H9 (cell line): ENCODE measurements at regions not wholly inside any gene's neighbourhood (a gene's known extent, or its start where the extent isn't known, plus 50 kb on each side); places are given as distances from the start of the nearest gene placed in this dataset.

ENCODE experiments used
- DNase-seq: peaks from one replicate; pipeline ENCODE4 v3.0.0-alpha.2; 2017
- H2AFZ ChIP-seq: one replicate; pipeline ENCODE4 v1.6.1; 2013; ENCODE audit warnings: mild to moderate bottlenecking, low read length, control low read depth, moderate library complexity
- H2AK5ac ChIP-seq: 2 replicates; pipeline ENCODE4 v1.6.1; 2013; ENCODE audit warnings: low read length, control low read depth, mixed read lengths; ENCODE audit not compliant: insufficient read length
- H2BK120ac ChIP-seq: one replicate; pipeline ENCODE4 v1.6.1; 2013; ENCODE audit warnings: low read depth, mild to moderate bottlenecking, low read length, control low read depth, inconsistent platforms; ENCODE audit not compliant: poor library complexity, severe bottlenecking
- H2BK12ac ChIP-seq: 2 replicates; pipeline ENCODE4 v1.6.1; 2013; ENCODE audit warnings: low read length, control low read depth, mixed read lengths, low read depth; ENCODE audit not compliant: insufficient read length
- H2BK15ac ChIP-seq: 2 replicates; pipeline ENCODE4 v1.6.1; 2013; ENCODE audit warnings: low read depth, low read length, control low read depth
- H2BK20ac ChIP-seq: one replicate; pipeline ENCODE4 v1.6.1; 2013; ENCODE audit warnings: low read depth, mild to moderate bottlenecking, low read length, control low read depth, inconsistent platforms; ENCODE audit not compliant: poor library complexity, severe bottlenecking
- H2BK5ac ChIP-seq: 2 replicates; pipeline ENCODE4 v1.6.1; 2013; ENCODE audit warnings: low read length, control low read depth, mixed read lengths; ENCODE audit not compliant: insufficient read length
- H3K14ac ChIP-seq: 2 replicates; pipeline ENCODE4 v1.6.1; 2013; ENCODE audit warnings: low read length, control low read depth; ENCODE audit not compliant: insufficient read depth
- H3K18ac ChIP-seq: 2 replicates; pipeline ENCODE4 v1.6.1; 2013; ENCODE audit warnings: low read depth, mild to moderate bottlenecking, mixed read lengths, low read length, control low read depth; ENCODE audit not compliant: insufficient read length
- H3K23ac ChIP-seq: 2 replicates; pipeline ENCODE4 v1.6.1; 2013; ENCODE audit warnings: low read length, control low read depth, mixed read lengths, low read depth; ENCODE audit not compliant: insufficient read length
- H3K23me2 ChIP-seq: 2 replicates; pipeline ENCODE4 v1.6.1; 2013; ENCODE audit warnings: low read depth, mild to moderate bottlenecking, mixed read lengths, low read length, control low read depth; ENCODE audit not compliant: insufficient read length, poor library complexity, severe bottlenecking
- H3K27ac ChIP-seq: 2 replicates; pipeline ENCODE4 v1.5.1; 2013; ENCODE audit warnings: low read length, control low read depth, mixed read lengths, low read depth; ENCODE audit not compliant: insufficient read length
- H3K27me3 ChIP-seq: 2 replicates; pipeline ENCODE4 v1.6.1; 2013; ENCODE audit warnings: low read length, control low read depth, inconsistent platforms; ENCODE audit not compliant: insufficient read depth
- H3K4ac ChIP-seq: 2 replicates; pipeline ENCODE4 v1.6.1; 2013; ENCODE audit warnings: low read depth, mild to moderate bottlenecking, control low read depth, inconsistent platforms, low read length, moderate library complexity
- H3K4me1 ChIP-seq: 2 replicates; pipeline ENCODE4 v1.6.1; 2013; ENCODE audit warnings: low read length, control low read depth, inconsistent platforms; ENCODE audit not compliant: insufficient read depth
- H3K4me2 ChIP-seq: 2 replicates; pipeline ENCODE4 v1.6.1; 2013; ENCODE audit warnings: low read length, control low read depth, mixed read lengths; ENCODE audit not compliant: insufficient read length, insufficient read depth
- H3K56ac ChIP-seq: 2 replicates; pipeline ENCODE4 v1.6.1; 2013; ENCODE audit warnings: low read depth, mild to moderate bottlenecking, mixed read lengths, low read length, control low read depth; ENCODE audit not compliant: insufficient read length
- H3K79me1 ChIP-seq: 2 replicates; pipeline ENCODE4 v1.6.1; 2013; ENCODE audit warnings: low read depth, mild to moderate bottlenecking, moderate library complexity, low read length, control low read depth, inconsistent platforms; ENCODE audit not compliant: insufficient read depth, poor library complexity, severe bottlenecking
- H3K79me2 ChIP-seq: 2 replicates; pipeline ENCODE4 v1.6.1; 2013; ENCODE audit warnings: low read length, control low read depth, inconsistent platforms; ENCODE audit not compliant: insufficient read depth
- H3K9ac ChIP-seq: 2 replicates; pipeline ENCODE4 v1.6.1; 2013; ENCODE audit warnings: low read length, control low read depth, mixed read lengths; ENCODE audit not compliant: insufficient read length; ENCODE audit errors: extremely low read depth
- H3K9me3 ChIP-seq: one replicate; pipeline ENCODE4 v1.6.1; 2013; ENCODE audit warnings: low read depth, low read length, inconsistent platforms; ENCODE audit not compliant: control insufficient read depth
- H3T11ph ChIP-seq: one replicate; pipeline ENCODE4 v1.6.1; 2013; ENCODE audit warnings: mild to moderate bottlenecking, low read length, control low read depth, inconsistent platforms
- H4K20me1 ChIP-seq: one replicate; pipeline ENCODE4 v1.6.1; 2013; ENCODE audit not compliant: control insufficient read depth, insufficient read length, insufficient read depth
- H4K5ac ChIP-seq: 2 replicates; pipeline ENCODE4 v1.6.1; 2013; ENCODE audit warnings: low read depth, mild to moderate bottlenecking, mixed read lengths, low read length, control low read depth; ENCODE audit not compliant: insufficient read length
- H4K8ac ChIP-seq: replicated peaks from 2 replicates; pipeline ENCODE4 v1.6.1; 2013; ENCODE audit warnings: low read length, control low read depth, mixed read lengths, low read depth; ENCODE audit not compliant: insufficient read length
- H4K91ac ChIP-seq: 2 replicates; pipeline ENCODE4 v1.6.1; 2013; ENCODE audit warnings: low read depth, mild to moderate bottlenecking, moderate library complexity, mixed read lengths, low read length, control low read depth; ENCODE audit not compliant: insufficient read length
- H3K27ac Mint-ChIP-seq, 3 experiments: 2 replicates in 2 of 3; 3 replicates in 1 of 3; pipeline ENCODE4 v1.8.0; 2020 to 2021; ENCODE audit warnings: mixed read lengths in 3 of 3, mild to moderate bottlenecking in 1 of 3, moderate library complexity in 1 of 3
- H3K27me3 Mint-ChIP-seq: 2 replicates; pipeline ENCODE4 v1.8.0; 2021; ENCODE audit warnings: low read depth, mild to moderate bottlenecking, moderate library complexity, mixed read lengths
- H3K36me3 Mint-ChIP-seq, 3 experiments: 2 replicates in 2 of 3; 3 replicates in 1 of 3; pipeline ENCODE4 v1.8.0; 2020 to 2021; ENCODE audit warnings: low read depth in 3 of 3, mixed read lengths in 3 of 3; ENCODE audit not compliant: insufficient read depth in 1 of 3
- H3K4me1 Mint-ChIP-seq, 2 experiments: 2 replicates each; pipeline ENCODE4 v1.8.0; 2020; ENCODE audit warnings: mixed read lengths in 2 of 2
- H3K4me3 Mint-ChIP-seq, 2 experiments: 2 replicates in 1 of 2; 3 replicates in 1 of 2; pipeline ENCODE4 v1.8.0; 2020 to 2021; ENCODE audit warnings: mild to moderate bottlenecking in 2 of 2, mixed read lengths in 2 of 2, moderate library complexity in 1 of 2
- H3K9me3 Mint-ChIP-seq, 2 experiments: 2 replicates in 1 of 2; 3 replicates in 1 of 2; pipeline ENCODE4 v1.8.0; 2020; ENCODE audit warnings: mild to moderate bottlenecking in 2 of 2, mixed read lengths in 2 of 2, moderate library complexity in 1 of 2
- WGBS: extraction: QIAGEN DNeasy Blood & Tissue Kit; methylation state at CpG from one replicate; pipeline ENCODE4 v1.1.7; 2013; ENCODE audit warnings: missing lambda C conversion rate, low lambda C conversion rate, mixed read lengths; ENCODE audit not compliant: insufficient read length; ENCODE audit errors: extremely low coverage; 5-methylcytosine and 5-hydroxymethylcytosine counted together
- TF ChIP-seq, protein P1 (sequence below): fragments of 200-600 bp; sonication (generic); conservative IDR thresholded peaks from 3 replicates; pipeline ENCODE4 v1.8.0; 2021; ENCODE audit warnings: antibody characterized with exemption, mild to moderate bottlenecking

- H4K8ac ChIP-seq, result no peak overlapping the region
- no peak overlapping the region for H4K5ac ChIP-seq
- DNase-seq, result no peak
- H3K9ac ChIP-seq, result no peak overlapping the region
- no peak overlapping the region for H3K23ac ChIP-seq
- no peak overlapping the region for H3K27ac ChIP-seq
- H2AK5ac ChIP-seq, result no peak overlapping the region
- peaks cover 0 to 11% (median 8%) of the 10 kb centered on the region in 3 experiments; a peak in 5 of 7 replicates for H3K36me3 Mint-ChIP-seq
- H4K20me1 ChIP-seq, result no peaks in the 10 kb centered on the region
- H3K27me3 Mint-ChIP-seq, result no peaks in the 10 kb centered on the region; the same call in 1 of the 2 replicates
- H3K27ac Mint-ChIP-seq, result no peak overlapping the region
- no peak overlapping the region for H3K4me3 Mint-ChIP-seq
- no peaks in the 10 kb centered on the region for H3K79me2 ChIP-seq
- H2BK20ac ChIP-seq, result no peak overlapping the region
- TF ChIP-seq, protein P1, sequence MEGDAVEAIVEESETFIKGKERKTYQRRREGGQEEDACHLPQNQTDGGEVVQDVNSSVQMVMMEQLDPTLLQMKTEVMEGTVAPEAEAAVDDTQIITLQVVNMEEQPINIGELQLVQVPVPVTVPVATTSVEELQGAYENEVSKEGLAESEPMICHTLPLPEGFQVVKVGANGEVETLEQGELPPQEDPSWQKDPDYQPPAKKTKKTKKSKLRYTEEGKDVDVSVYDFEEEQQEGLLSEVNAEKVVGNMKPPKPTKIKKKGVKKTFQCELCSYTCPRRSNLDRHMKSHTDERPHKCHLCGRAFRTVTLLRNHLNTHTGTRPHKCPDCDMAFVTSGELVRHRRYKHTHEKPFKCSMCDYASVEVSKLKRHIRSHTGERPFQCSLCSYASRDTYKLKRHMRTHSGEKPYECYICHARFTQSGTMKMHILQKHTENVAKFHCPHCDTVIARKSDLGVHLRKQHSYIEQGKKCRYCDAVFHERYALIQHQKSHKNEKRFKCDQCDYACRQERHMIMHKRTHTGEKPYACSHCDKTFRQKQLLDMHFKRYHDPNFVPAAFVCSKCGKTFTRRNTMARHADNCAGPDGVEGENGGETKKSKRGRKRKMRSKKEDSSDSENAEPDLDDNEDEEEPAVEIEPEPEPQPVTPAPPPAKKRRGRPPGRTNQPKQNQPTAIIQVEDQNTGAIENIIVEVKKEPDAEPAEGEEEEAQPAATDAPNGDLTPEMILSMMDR, result no peak
- H3K56ac ChIP-seq, result no peak overlapping the region
- H3K4ac ChIP-seq, result no peak overlapping the region
- no peak overlapping the region for H2AFZ ChIP-seq
- H2BK15ac ChIP-seq, result no peak overlapping the region
- no peak overlapping the region for H4K91ac ChIP-seq
- no peak overlapping the region for H3K18ac ChIP-seq
- H3K4me1 Mint-ChIP-seq, result 0 out of 4 replicates have a peak, but pooled peaks cover 3% of the 10 kb centered on the region in 2 experiments
- no peak overlapping the region for H2BK120ac ChIP-seq
- H3K4me1 ChIP-seq, result no peaks in the 10 kb centered on the region
- no peaks in the 10 kb centered on the region for H3K9me3 ChIP-seq
- no peak overlapping the region for H3K14ac ChIP-seq
- WGBS, result no CpG with 5 or more reads among the region's 4 CpGs
- no peaks in the 10 kb centered on the region for H3K79me1 ChIP-seq
- no peaks in the 10 kb centered on the region for H3K27me3 ChIP-seq
- no peak overlapping the region for H3T11ph ChIP-seq
- H3K4me2 ChIP-seq, result no peak overlapping the region
- H3K9me3 Mint-ChIP-seq, result peaks cover 13 to 19% of the 10 kb centered on the region in 2 experiments
- no peaks in the 10 kb centered on the region for H3K23me2 ChIP-seq
- no peak overlapping the region for H2BK5ac ChIP-seq
- no peak overlapping the region for H2BK12ac ChIP-seq
Observed at GRCh38 chr3:34464646-34465045, 666.2 kb downstream of the PDCD6IP start.
